Stomach (tissue), 4 donors: ENCODE measurements at regions not wholly inside any gene's neighbourhood (a gene's known extent, or its start where the extent isn't known, plus 50 kb on each side); places are given as distances from the start of the nearest gene placed in this dataset.

ENCODE experiments used
- CTCF ChIP-seq, 7 experiments: fragments of 450-650 bp in 4 of 7; fragments of 200-600 bp in 3 of 7; sonication (generic) in 3 of 7; IDR thresholded peaks; one replicate each; pipeline ENCODE4 v1.5.1; 2016 to 2019; ENCODE audit warnings: antibody characterized with exemption in 7 of 7, control low read depth in 2 of 7, mild to moderate bottlenecking in 1 of 7
- EP300 ChIP-seq: sonication (generic); formaldehyde crosslinking; IDR thresholded peaks from one replicate; pipeline ENCODE4 v1.6.1; 2017; ENCODE audit warnings: antibody characterized with exemption
- POLR2A ChIP-seq, 4 donors: fragments of 450-650 bp; IDR thresholded peaks; one replicate each; pipeline ENCODE4 v1.6.1; 2016; ENCODE audit warnings: antibody characterized with exemption in 4 of 4, control low read depth in 2 of 4, mild to moderate bottlenecking in 1 of 4, moderate library complexity in 1 of 4
- POLR2AphosphoS5 ChIP-seq, 3 donors: sonication (generic); formaldehyde crosslinking; IDR thresholded peaks; one replicate each; pipeline ENCODE4 v1.6.1; 2016; ENCODE audit warnings: antibody characterized with exemption in 3 of 3

- TF ChIP-seq CTCF (IDR thresholded peaks at IDR 0.05), result no peak
- no peak for TF ChIP-seq POLR2A (IDR thresholded peaks at IDR 0.05)
- TF ChIP-seq EP300, result no peak
- no peak for TF ChIP-seq POLR2AphosphoS5 (IDR thresholded peaks at IDR 0.05)
Observed at GRCh38 chr9:31034311-31034710, 1350.1 kb upstream of the ACO1 start.
